ENCODE measurements at regions not wholly inside any gene's neighbourhood (a gene's known extent, or its start where the extent isn't known, plus 50 kb on each side); places are given as distances from the start of the nearest gene placed in this dataset.

- no peak for TF ChIP-seq ZBTB4 (CRISPR knock-in tag; IDR thresholded peaks at IDR 0.05; ENCODE audit: borderline replicate concordance)
- peak; percentile 85; the same call in 1 of the 2 replicates for TF ChIP-seq MBD4 (IDR thresholded peaks at IDR 0.05; ENCODE audit: borderline replicate concordance, low read length)
- TF ChIP-seq, protein P1, sequence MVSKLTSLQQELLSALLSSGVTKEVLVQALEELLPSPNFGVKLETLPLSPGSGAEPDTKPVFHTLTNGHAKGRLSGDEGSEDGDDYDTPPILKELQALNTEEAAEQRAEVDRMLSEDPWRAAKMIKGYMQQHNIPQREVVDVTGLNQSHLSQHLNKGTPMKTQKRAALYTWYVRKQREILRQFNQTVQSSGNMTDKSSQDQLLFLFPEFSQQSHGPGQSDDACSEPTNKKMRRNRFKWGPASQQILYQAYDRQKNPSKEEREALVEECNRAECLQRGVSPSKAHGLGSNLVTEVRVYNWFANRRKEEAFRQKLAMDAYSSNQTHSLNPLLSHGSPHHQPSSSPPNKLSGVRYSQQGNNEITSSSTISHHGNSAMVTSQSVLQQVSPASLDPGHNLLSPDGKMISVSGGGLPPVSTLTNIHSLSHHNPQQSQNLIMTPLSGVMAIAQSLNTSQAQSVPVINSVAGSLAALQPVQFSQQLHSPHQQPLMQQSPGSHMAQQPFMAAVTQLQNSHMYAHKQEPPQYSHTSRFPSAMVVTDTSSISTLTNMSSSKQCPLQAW (CRISPR knock-in tag; IDR thresholded peaks at IDR 0.05) = peak; percentile 71; the same call in 1 of the 2 replicates
- TF ChIP-seq HMGXB3 (CRISPR knock-in tag; IDR thresholded peaks at IDR 0.05; ENCODE audit: borderline replicate concordance) = peak; percentile 63; the same call in 1 of the 2 replicates
- TF ChIP-seq, protein P2, sequence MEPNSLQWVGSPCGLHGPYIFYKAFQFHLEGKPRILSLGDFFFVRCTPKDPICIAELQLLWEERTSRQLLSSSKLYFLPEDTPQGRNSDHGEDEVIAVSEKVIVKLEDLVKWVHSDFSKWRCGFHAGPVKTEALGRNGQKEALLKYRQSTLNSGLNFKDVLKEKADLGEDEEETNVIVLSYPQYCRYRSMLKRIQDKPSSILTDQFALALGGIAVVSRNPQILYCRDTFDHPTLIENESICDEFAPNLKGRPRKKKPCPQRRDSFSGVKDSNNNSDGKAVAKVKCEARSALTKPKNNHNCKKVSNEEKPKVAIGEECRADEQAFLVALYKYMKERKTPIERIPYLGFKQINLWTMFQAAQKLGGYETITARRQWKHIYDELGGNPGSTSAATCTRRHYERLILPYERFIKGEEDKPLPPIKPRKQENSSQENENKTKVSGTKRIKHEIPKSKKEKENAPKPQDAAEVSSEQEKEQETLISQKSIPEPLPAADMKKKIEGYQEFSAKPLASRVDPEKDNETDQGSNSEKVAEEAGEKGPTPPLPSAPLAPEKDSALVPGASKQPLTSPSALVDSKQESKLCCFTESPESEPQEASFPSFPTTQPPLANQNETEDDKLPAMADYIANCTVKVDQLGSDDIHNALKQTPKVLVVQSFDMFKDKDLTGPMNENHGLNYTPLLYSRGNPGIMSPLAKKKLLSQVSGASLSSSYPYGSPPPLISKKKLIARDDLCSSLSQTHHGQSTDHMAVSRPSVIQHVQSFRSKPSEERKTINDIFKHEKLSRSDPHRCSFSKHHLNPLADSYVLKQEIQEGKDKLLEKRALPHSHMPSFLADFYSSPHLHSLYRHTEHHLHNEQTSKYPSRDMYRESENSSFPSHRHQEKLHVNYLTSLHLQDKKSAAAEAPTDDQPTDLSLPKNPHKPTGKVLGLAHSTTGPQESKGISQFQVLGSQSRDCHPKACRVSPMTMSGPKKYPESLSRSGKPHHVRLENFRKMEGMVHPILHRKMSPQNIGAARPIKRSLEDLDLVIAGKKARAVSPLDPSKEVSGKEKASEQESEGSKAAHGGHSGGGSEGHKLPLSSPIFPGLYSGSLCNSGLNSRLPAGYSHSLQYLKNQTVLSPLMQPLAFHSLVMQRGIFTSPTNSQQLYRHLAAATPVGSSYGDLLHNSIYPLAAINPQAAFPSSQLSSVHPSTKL (CRISPR knock-in tag; IDR thresholded peaks at IDR 0.05) = peak; percentile 99
- TF ChIP-seq FOSL2 (CRISPR knock-in tag; IDR thresholded peaks at IDR 0.05) = peak; percentile 99
- TF ChIP-seq ZNF770 (CRISPR knock-in tag; IDR thresholded peaks at IDR 0.05) = no peak
- TF ChIP-seq ZNF558 (CRISPR knock-in tag; IDR thresholded peaks at IDR 0.05; ENCODE audit: borderline replicate concordance) = no peak
- peak; percentile 82 for TF ChIP-seq HDAC1 (CRISPR knock-in tag; IDR thresholded peaks at IDR 0.05)
- TF ChIP-seq FOXO1 (CRISPR knock-in tag; IDR thresholded peaks at IDR 0.05) = peak; percentile 86
- TF ChIP-seq ATF1 (CRISPR knock-in tag; IDR thresholded peaks at IDR 0.05) = peak; percentile 59; the same call in 1 of the 2 replicates
- TF ChIP-seq FOXK1 (CRISPR knock-in tag; IDR thresholded peaks at IDR 0.05; ENCODE audit: borderline replicate concordance, low read depth) = peak; percentile 88; the same call in 1 of the 2 replicates
- TF ChIP-seq MEF2D (CRISPR knock-in tag; IDR thresholded peaks at IDR 0.05) = peak; percentile 85
- TF ChIP-seq ZNF703 (CRISPR knock-in tag; IDR thresholded peaks at IDR 0.05; ENCODE audit: borderline replicate concordance) = 0 out of 2 replicates have a peak, but pooled peaks have one; percentile 22
Observed at GRCh38 chr10:63738410-63738809, 217.2 kb downstream of the REEP3 start (continued).

All from HepG2 (cell line).